ENCODE measurements at regions not wholly inside any gene's neighbourhood (a gene's known extent, or its start where the extent isn't known, plus 50 kb on each side); places are given as distances from the start of the nearest gene placed in this dataset.

- Mint-ChIP-seq H3K4me3 (no peak overlapping the region), H3K27ac (ENCODE audit: unreplicated experiment) (no peak overlapping the region), H3K27me3 (ENCODE audit: low read depth) (peaks cover 2% of the 10 kb centered on the region), H3K36me3 (ENCODE audit: low read depth) (no peaks in the 10 kb centered on the region), H3K9me3 (no peaks in the 10 kb centered on the region), H3K4me1 (peaks cover 3% of the 10 kb centered on the region)
- no peak for DNase-seq (ENCODE audit: low read depth, low spot score)
- no peak for TF ChIP-seq CTCF (conservative IDR thresholded peaks at IDR 0.05)
Measured at GRCh38 chr3:127478922-127479321, 111.6 kb downstream of the TPRA1 start.

GRCh38 chr3:127477396-127477795, 113.1 kb downstream of the TPRA1 start:
- no peak overlapping the region for H3K4me3 Mint-ChIP-seq
- H3K27me3 Mint-ChIP-seq (ENCODE audit: low read depth): peaks cover 2% of the 10 kb centered on the region
- DNase-seq (ENCODE audit: low read depth, low spot score): no peak
- TF ChIP-seq CTCF (conservative IDR thresholded peaks at IDR 0.05): no peak
- no peaks in the 10 kb centered on the region for H3K4me1 Mint-ChIP-seq
- peak overlapping the region; percentile 59 for H3K27ac Mint-ChIP-seq (ENCODE audit: unreplicated experiment)
- H3K36me3 Mint-ChIP-seq (ENCODE audit: low read depth): no peaks in the 10 kb centered on the region
- no peaks in the 10 kb centered on the region for H3K9me3 Mint-ChIP-seq

GRCh38 chr3:127476936-127477335, 113.6 kb downstream of the TPRA1 start:
- no peaks in the 10 kb centered on the region for H3K36me3 Mint-ChIP-seq (ENCODE audit: low read depth)
- no peaks in the 10 kb centered on the region for H3K4me1 Mint-ChIP-seq
- no peak overlapping the region for H3K27ac Mint-ChIP-seq (ENCODE audit: unreplicated experiment)
- no peak overlapping the region for H3K4me3 Mint-ChIP-seq
- no peaks in the 10 kb centered on the region for H3K9me3 Mint-ChIP-seq
- no peak for DNase-seq (ENCODE audit: low read depth, low spot score)
- TF ChIP-seq CTCF (conservative IDR thresholded peaks at IDR 0.05): no peak
- H3K27me3 Mint-ChIP-seq (ENCODE audit: low read depth): peaks cover 2% of the 10 kb centered on the region

- Mint-ChIP-seq H3K36me3 (ENCODE audit: low read depth) (no peaks in the 10 kb centered on the region), H3K9me3 (no peaks in the 10 kb centered on the region), H3K27me3 (ENCODE audit: low read depth) (peaks cover 2% of the 10 kb centered on the region), H3K4me1 (no peaks in the 10 kb centered on the region), H3K27ac (ENCODE audit: unreplicated experiment) (no peak overlapping the region), H3K4me3 (no peak overlapping the region)
- DNase-seq (ENCODE audit: low read depth, low spot score): no peak
- TF ChIP-seq CTCF (conservative IDR thresholded peaks at IDR 0.05): no peak
Measured at GRCh38 chr3:127475975-127476705, 114.4 kb downstream of the TPRA1 start.

GRCh38 chr3:127475391-127475790, 115.1 kb downstream of the TPRA1 start:
- Mint-ChIP-seq H3K9me3 (no peaks in the 10 kb centered on the region), H3K36me3 (ENCODE audit: low read depth) (no peaks in the 10 kb centered on the region), H3K4me1 (no peaks in the 10 kb centered on the region), H3K27me3 (ENCODE audit: low read depth) (peaks cover 2% of the 10 kb centered on the region), H3K4me3 (no peak overlapping the region), H3K27ac (ENCODE audit: unreplicated experiment) (no peak overlapping the region)
- no peak for TF ChIP-seq CTCF (conservative IDR thresholded peaks at IDR 0.05)
- no peak for DNase-seq (ENCODE audit: low read depth, low spot score)
